ENCODE measurements at regions not wholly inside any gene's neighbourhood (a gene's known extent, or its start where the extent isn't known, plus 50 kb on each side); places are given as distances from the start of the nearest gene placed in this dataset.

- Histone ChIP-seq H3K9ac (ENCODE audit: low read depth, low read length) (no peak overlapping the region), H3K36me3 (ENCODE audit: insufficient read depth, low read length) (no peaks in the 10 kb centered on the region)
These were observed 51.7 kb upstream of the SORCS3 start for GRCh38 chr10:104589431-104589830.

DNA sequence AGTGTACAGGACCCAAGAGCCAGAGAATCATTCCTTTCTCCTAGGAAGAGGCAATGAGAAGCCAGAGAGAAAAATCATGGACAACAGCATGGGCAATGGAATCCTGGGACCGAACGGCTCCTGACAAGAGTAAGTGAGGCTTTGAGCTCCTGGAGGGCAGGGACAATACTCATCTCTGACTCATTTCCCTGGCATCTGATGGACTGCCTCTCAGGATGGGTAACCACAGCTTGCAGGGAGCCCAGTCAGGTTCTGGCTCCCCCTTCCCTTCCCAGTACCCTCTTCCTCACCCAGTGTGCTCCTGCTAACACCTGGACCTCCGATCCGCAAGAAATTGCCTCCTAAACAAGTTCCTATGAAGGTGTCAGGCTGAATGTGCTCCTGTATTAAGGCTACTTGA, 51.2 kb upstream of the SORCS3 start:
- Histone ChIP-seq H3K4me3 (ENCODE audit: low read depth in 1 of 2, low read length in 2 of 2) (no peak overlapping the region), H3K9me3 (ENCODE audit: insufficient read depth, low read length, severe bottlenecking) (no peaks in the 10 kb centered on the region), H3K36me3 (ENCODE audit: insufficient read depth, low read length) (no peaks in the 10 kb centered on the region), H2AFZ (ENCODE audit: low read depth, low read length) (no peak overlapping the region), H3K4me2 (ENCODE audit: insufficient read depth, low read length) (no peak overlapping the region), H3K9ac (ENCODE audit: low read depth, low read length) (no peak overlapping the region), H3K27ac (ENCODE audit: low read length) (no peak overlapping the region), H3K4me1 (ENCODE audit: insufficient read depth, low read length) (no peaks in the 10 kb centered on the region), H3K27me3 (ENCODE audit: insufficient read depth, low read length, poor library complexity) (peaks cover 5% of the 10 kb centered on the region), H4K20me1 (ENCODE audit: insufficient read depth, low read length) (no peaks in the 10 kb centered on the region), H3K79me2 (ENCODE audit: insufficient read depth, low read length) (no peaks in the 10 kb centered on the region)
- ATAC-seq (ENCODE audit: insufficient read depth, low read depth) = no peak
- DNase-seq = no peak
- TF ChIP-seq CTCF (IDR thresholded peaks at IDR 0.05; ENCODE audit: borderline replicate concordance, extremely low read depth, low read length, poor library complexity, severe bottlenecking) = no peak
- no peak for TF ChIP-seq EZH2 (IDR thresholded peaks at IDR 0.05; ENCODE audit: borderline replicate concordance, low read depth, low read length, severe bottlenecking)

More at GRCh38 chr10:104589431-104589830, 51.7 kb upstream of the SORCS3 start:
- DNase-seq (no peak), ATAC-seq (ENCODE audit: insufficient read depth, low read depth) (no peak)
- no peaks in the 10 kb centered on the region for H3K4me1 ChIP-seq (ENCODE audit: insufficient read depth, low read length)
- no peak overlapping the region for H2AFZ ChIP-seq (ENCODE audit: low read depth, low read length)
- no peak overlapping the region for H3K27ac ChIP-seq (ENCODE audit: low read length)
- no peaks in the 10 kb centered on the region for H4K20me1 ChIP-seq (ENCODE audit: insufficient read depth, low read length)
- H3K79me2 ChIP-seq (ENCODE audit: insufficient read depth, low read length) = no peaks in the 10 kb centered on the region
- H3K4me2 ChIP-seq (ENCODE audit: insufficient read depth, low read length) = no peak overlapping the region
- no peak overlapping the region for H3K4me3 ChIP-seq (ENCODE audit: low read depth in 1 of 2, low read length in 2 of 2)
- peaks cover 5% of the 10 kb centered on the region for H3K27me3 ChIP-seq (ENCODE audit: insufficient read depth, low read length, poor library complexity)
- TF ChIP-seq EZH2 (IDR thresholded peaks at IDR 0.05; ENCODE audit: borderline replicate concordance, low read depth, low read length, severe bottlenecking) (no peak), CTCF (IDR thresholded peaks at IDR 0.05; ENCODE audit: borderline replicate concordance, extremely low read depth, low read length, poor library complexity, severe bottlenecking) (no peak)
- H3K9me3 ChIP-seq (ENCODE audit: insufficient read depth, low read length, severe bottlenecking) = no peaks in the 10 kb centered on the region
